ENCODE measurements at regions not wholly inside any gene's neighbourhood (a gene's known extent, or its start where the extent isn't known, plus 50 kb on each side); places are given as distances from the start of the nearest gene placed in this dataset.

GRCh38 chr17:77372444-77373298 lies 231.9 kb downstream of the SEC14L1 start (continued):
- TF ChIP-seq ZNF687 (CRISPR knock-in tag; IDR thresholded peaks at IDR 0.05) (peak; percentile 94), ZNF431 (CRISPR knock-in tag; IDR thresholded peaks at IDR 0.05; ENCODE audit: borderline replicate concordance, low read depth) (no peak; the same call in 1 of the 2 replicates), LRRFIP1 (CRISPR knock-in tag; conservative IDR thresholded peaks at IDR 0.05) (0 out of 2 replicates have a peak, but pooled peaks have one; percentile 51), KLF16 (CRISPR knock-in tag; IDR thresholded peaks at IDR 0.05) (peak in 1 of 2 experiments; percentile 89; a peak in 2 of 4 replicates), KMT2B (CRISPR knock-in tag; IDR thresholded peaks at IDR 0.05) (peak; percentile 65; the same call in 1 of the 2 replicates), NFE2 (CRISPR knock-in tag; IDR thresholded peaks at IDR 0.05) (no peak), ZNF12 (CRISPR knock-in tag; IDR thresholded peaks at IDR 0.05) (peak; percentile 41; the same call in 1 of the 2 replicates), ZNF776 (CRISPR knock-in tag; IDR thresholded peaks at IDR 0.05) (peak; percentile 46; the same call in 1 of the 2 replicates), MBNL3 (CRISPR knock-in tag; conservative IDR thresholded peaks at IDR 0.05) (no peak), PRPF4 (IDR thresholded peaks at IDR 0.05; ENCODE audit: low read depth, low read length, poor library complexity, severe bottlenecking) (no peak), MAFK (conservative IDR thresholded peaks at IDR 0.05 in 1 of 2, IDR thresholded peaks at IDR 0.05 in 1 of 2; ENCODE audit: low read length in 2 of 2) (no peak), TBL1XR1 (IDR thresholded peaks at IDR 0.05; ENCODE audit: borderline replicate concordance, low read length, partially characterized antibody) (no peak), ZBTB21 (CRISPR knock-in tag; IDR thresholded peaks at IDR 0.05) (no peak), REL (CRISPR knock-in tag; conservative IDR thresholded peaks at IDR 0.05) (peak; percentile 71; the same call in 1 of the 2 replicates), ZFP1 (CRISPR knock-in tag; IDR thresholded peaks at IDR 0.05) (no peak), SP5 (CRISPR knock-in tag; IDR thresholded peaks at IDR 0.05; ENCODE audit: borderline replicate concordance, low read depth) (peak; percentile 93), ZNF800 (CRISPR knock-in tag; IDR thresholded peaks at IDR 0.05) (peak; percentile 93), ZNF879 (CRISPR knock-in tag; IDR thresholded peaks at IDR 0.05) (peak; percentile 75; the same call in 1 of the 2 replicates), ZNF367 (CRISPR knock-in tag; IDR thresholded peaks at IDR 0.05; ENCODE audit: borderline replicate concordance) (no peak)

All from HepG2 (cell line).